Upper lobe of left lung (tissue), 6 donors: ENCODE measurements at regions not wholly inside any gene's neighbourhood (a gene's known extent, or its start where the extent isn't known, plus 50 kb on each side); places are given as distances from the start of the nearest gene placed in this dataset.

Experiments used
- ATAC-seq, 2 donors: fragments of 200-7000 bp; cut with Tn5 transposase; one replicate each; pipeline ENCODE4 v1.9.1; 2022; ENCODE audit warnings: mild to moderate bottlenecking in 2 of 2, moderate library complexity in 2 of 2; ENCODE audit not compliant: low FRiP score in 2 of 2
- DNase-seq, 2 donors: peaks; one replicate each; pipeline ENCODE4 v3.0.0-alpha.2; 2019 to 2020
- H3K27ac ChIP-seq, 4 donors: fragments of 200-600 bp; sonication (generic); one replicate each; pipeline ENCODE4 v1.5.1; 2016 to 2019
- H3K27me3 ChIP-seq, 4 donors: fragments of 200-600 bp; sonication (generic); one replicate each; pipeline ENCODE4 v1.5.1; 2017 to 2019
- H3K36me3 ChIP-seq, 4 donors: fragments of 200-600 bp; sonication (generic); one replicate each; pipeline ENCODE4 v1.5.1; 2016 to 2019
- H3K4me1 ChIP-seq, 4 donors: fragments of 200-600 bp; sonication (generic); one replicate each; pipeline ENCODE4 v1.5.1; 2018 to 2019
- H3K4me3 ChIP-seq, 4 donors: fragments of 200-600 bp; sonication (generic); one replicate each; pipeline ENCODE4 v1.5.1; 2017 to 2019; ENCODE audit warnings: mild to moderate bottlenecking in 2 of 4, moderate library complexity in 1 of 4
- H3K9me3 ChIP-seq, 4 donors: fragments of 200-600 bp; sonication (generic); one replicate each; pipeline ENCODE4 v1.5.1; 2018 to 2019
- CTCF ChIP-seq, 6 experiments: fragments of 450-650 bp in 4 of 6; fragments of 200-600 bp in 2 of 6; sonication (generic) in 2 of 6; IDR thresholded peaks; one replicate each; pipeline ENCODE4 v1.5.1; 2016 to 2019; ENCODE audit warnings: antibody characterized with exemption in 6 of 6
- EP300 ChIP-seq, 4 donors: sonication (generic); formaldehyde crosslinking; IDR thresholded peaks; one replicate each; pipeline ENCODE4 v1.5.1; 2017; ENCODE audit warnings: antibody characterized with exemption in 4 of 4, control low read depth in 2 of 4
- POLR2A ChIP-seq, 4 donors: fragments of 450-650 bp; IDR thresholded peaks; one replicate each; pipeline ENCODE4 v1.5.1; 2016 to 2017; ENCODE audit warnings: antibody characterized with exemption in 4 of 4, mild to moderate bottlenecking in 2 of 4
- POLR2AphosphoS5 ChIP-seq, 2 donors: sonication (generic); formaldehyde crosslinking; IDR thresholded peaks; one replicate each; pipeline ENCODE4 v1.5.1; 2017; ENCODE audit warnings: antibody characterized with exemption in 2 of 2
- WGBS, 2 donors: methylation state at CpG; one replicate each; pipeline ENCODE4 v1.1.5; 2017 to 2018; 5-methylcytosine and 5-hydroxymethylcytosine counted together
- donor health status: DM: no; HTN: no; CAD: no; lungs with moderate emphysema.
- donor health status: DM: no; HTN: yes; CAD: no; lungs with severe emphysema.

GRCh38 chr1:58909914-58910681, 126.3 kb upstream of the JUN start:
- ATAC-seq (no peak), DNase-seq (no peak)
- no peaks in the 10 kb centered on the region for H3K36me3 ChIP-seq
- no peak for TF ChIP-seq POLR2AphosphoS5 (IDR thresholded peaks at IDR 0.05)
- no peak for TF ChIP-seq POLR2A (IDR thresholded peaks at IDR 0.05)
- WGBS, 2 donors, result 100% methylated on average over 3 of the region's 3 CpGs
- H3K27me3 ChIP-seq, result no peaks in the 10 kb centered on the region
- H3K4me1 ChIP-seq, result peaks cover 0 to 17% (median 3%) of the 10 kb centered on the region in 4 donors
- no peak overlapping the region for H3K27ac ChIP-seq
- H3K9me3 ChIP-seq, result peaks cover 0 to 4% (median 0%) of the 10 kb centered on the region in 4 donors
- no peak overlapping the region for H3K4me3 ChIP-seq

GRCh38 chr1:58911841-58912499, 128.1 kb upstream of the JUN start:
- no peak for DNase-seq
- H3K27me3 ChIP-seq, result no peaks in the 10 kb centered on the region
- TF ChIP-seq POLR2A (IDR thresholded peaks at IDR 0.05) (no peak), CTCF (IDR thresholded peaks at IDR 0.05) (no peak), EP300 (IDR thresholded peaks at IDR 0.05) (no peak), POLR2AphosphoS5 (IDR thresholded peaks at IDR 0.05) (no peak)
- H3K9me3 ChIP-seq, result peaks cover 0 to 6% (median 0%) of the 10 kb centered on the region in 4 donors
- no peaks in the 10 kb centered on the region for H3K36me3 ChIP-seq
- WGBS, 2 donors, result 92 to 93% methylated on average over 7 of the region's 7 CpGs
- no peak for ATAC-seq
- H3K4me3 ChIP-seq, result no peak overlapping the region
- H3K4me1 ChIP-seq, result peaks cover 0 to 17% (median 3%) of the 10 kb centered on the region in 4 donors
- no peak overlapping the region for H3K27ac ChIP-seq

GRCh38 chr1:58914925-58915324, 131.1 kb upstream of the JUN start:
- Histone ChIP-seq H3K36me3 (no peaks in the 10 kb centered on the region), H3K27me3 (no peaks in the 10 kb centered on the region), H3K4me1 (peaks cover 0 to 6% (median 3%) of the 10 kb centered on the region in 4 donors), H3K9me3 (peaks cover 0 to 6% (median 0%) of the 10 kb centered on the region in 4 donors), H3K27ac (no peak overlapping the region), H3K4me3 (no peak overlapping the region)
- TF ChIP-seq POLR2AphosphoS5 (IDR thresholded peaks at IDR 0.05), result no peak
- no peak for TF ChIP-seq CTCF (IDR thresholded peaks at IDR 0.05)
- TF ChIP-seq POLR2A (IDR thresholded peaks at IDR 0.05), result no peak
- no peak for TF ChIP-seq EP300 (IDR thresholded peaks at IDR 0.05)
- ATAC-seq (no peak), DNase-seq (no peak)

GRCh38 chr1:58917436-58917835, 133.6 kb upstream of the JUN start:
- H3K27me3 ChIP-seq, result no peaks in the 10 kb centered on the region
- DNase-seq (no peak), ATAC-seq (no peak)
- 89 to 91% methylated on average over 4 of the region's 4 CpGs for whole genome bisulfite sequencing, 2 donors
- H3K27ac ChIP-seq, result no peak overlapping the region
- no peaks in the 10 kb centered on the region for H3K36me3 ChIP-seq
- no peak overlapping the region for H3K4me3 ChIP-seq
- H3K4me1 ChIP-seq, result peaks cover 8 to 20% (median 10%) of the 10 kb centered on the region in 4 donors
- no peak for TF ChIP-seq POLR2AphosphoS5 (IDR thresholded peaks at IDR 0.05)
- TF ChIP-seq CTCF (IDR thresholded peaks at IDR 0.05), result no peak
- no peak for TF ChIP-seq EP300 (IDR thresholded peaks at IDR 0.05)
- no peak for TF ChIP-seq POLR2A (IDR thresholded peaks at IDR 0.05)
- H3K9me3 ChIP-seq, result peaks cover 0 to 6% (median 0%) of the 10 kb centered on the region in 4 donors

GRCh38 chr1:58919226-58919958, 135.5 kb upstream of the JUN start:
- Histone ChIP-seq H3K4me1 (peaks cover 13 to 27% (median 17%) of the 10 kb centered on the region in 4 donors), H3K36me3 (no peaks in the 10 kb centered on the region), H3K27me3 (no peaks in the 10 kb centered on the region), H3K27ac (no peak overlapping the region), H3K9me3 (peaks cover 0 to 6% (median 0%) of the 10 kb centered on the region in 4 donors), H3K4me3 (no peak overlapping the region)
- WGBS, 2 donors, result 88 to 93% methylated on average over 9 of the region's 9 CpGs
- DNase-seq (no peak), ATAC-seq (no peak)
- TF ChIP-seq CTCF (IDR thresholded peaks at IDR 0.05), result no peak
